ENCODE measurements at regions not wholly inside any gene's neighbourhood (a gene's known extent, or its start where the extent isn't known, plus 50 kb on each side); places are given as distances from the start of the nearest gene placed in this dataset.
"Not testable (repeated sequence)": the region's sequence is repeated elsewhere in the genome, so short reads cannot be mapped to it uniquely, and the experiment has no call there.

DNA sequence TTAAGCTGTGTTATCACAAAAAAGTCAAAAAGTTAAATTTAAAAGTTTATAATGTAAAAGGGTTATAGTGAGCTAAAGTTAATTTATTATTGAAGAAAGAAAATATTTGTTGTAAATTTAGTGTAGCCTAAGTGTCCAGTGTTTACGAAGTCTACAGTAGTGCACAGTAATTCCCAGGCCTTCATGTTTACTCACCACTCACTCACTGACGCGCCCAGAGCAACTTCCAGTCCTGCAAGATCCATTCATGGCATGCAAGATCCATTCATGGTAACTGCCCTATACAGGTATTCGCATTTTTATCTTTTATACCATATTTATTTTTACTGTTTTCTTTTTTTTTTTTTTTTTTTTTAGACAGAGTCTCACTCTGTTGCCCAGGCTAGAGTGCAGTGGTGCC lies 69.5 kb downstream of the TPRA1 start:
- no peak for DNase-seq

DNA sequence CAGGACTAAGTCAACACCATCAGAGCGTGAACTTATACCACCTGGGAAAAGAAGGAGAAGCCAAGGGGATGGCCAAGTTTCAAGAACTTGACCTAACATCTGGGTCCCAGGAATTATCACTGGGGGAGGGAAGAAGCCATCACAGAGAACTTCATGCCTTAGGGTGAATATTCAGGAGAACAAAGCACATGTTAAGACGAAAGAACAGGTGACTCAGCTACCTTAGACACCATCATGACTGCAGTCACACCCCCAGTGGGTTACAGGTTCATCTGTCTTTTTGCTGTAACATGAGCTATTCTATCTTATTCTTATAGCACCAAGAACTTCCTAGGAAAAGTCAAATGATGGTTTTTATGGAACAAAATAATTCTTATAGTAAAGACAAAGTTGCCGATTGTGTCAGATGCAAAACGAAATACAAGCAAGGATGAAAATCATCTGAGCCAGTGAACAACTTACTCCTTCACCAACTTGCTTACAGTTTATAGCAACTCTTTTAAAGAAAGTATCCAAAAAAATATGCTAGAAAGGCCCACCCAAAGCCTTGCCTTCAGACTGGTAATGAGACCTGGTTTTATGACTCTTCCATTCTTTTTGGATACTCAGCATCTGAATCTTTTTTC lies 72.0 kb downstream of the TPRA1 start:
- no peak for DNase-seq

DNA sequence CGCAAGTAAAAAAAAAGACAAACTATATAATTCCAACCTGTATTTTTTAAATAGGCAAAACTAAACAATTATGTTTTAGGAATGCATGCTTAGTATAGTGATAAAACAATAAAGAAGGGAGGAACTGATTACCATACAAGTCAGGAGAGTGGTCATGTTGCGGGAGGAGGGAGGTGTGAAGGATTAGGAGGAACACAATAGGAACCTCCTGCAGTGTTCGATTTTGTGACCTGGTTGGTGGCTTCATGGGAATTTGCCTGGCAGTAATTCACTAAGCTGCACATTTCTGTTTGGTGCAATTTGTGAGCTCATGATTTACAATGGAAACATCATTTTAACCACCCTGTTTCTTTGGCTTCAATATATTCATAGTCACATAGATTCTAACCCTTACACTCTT lies 78.3 kb downstream of the TPRA1 start:
- no peak for DNase-seq

DNA sequence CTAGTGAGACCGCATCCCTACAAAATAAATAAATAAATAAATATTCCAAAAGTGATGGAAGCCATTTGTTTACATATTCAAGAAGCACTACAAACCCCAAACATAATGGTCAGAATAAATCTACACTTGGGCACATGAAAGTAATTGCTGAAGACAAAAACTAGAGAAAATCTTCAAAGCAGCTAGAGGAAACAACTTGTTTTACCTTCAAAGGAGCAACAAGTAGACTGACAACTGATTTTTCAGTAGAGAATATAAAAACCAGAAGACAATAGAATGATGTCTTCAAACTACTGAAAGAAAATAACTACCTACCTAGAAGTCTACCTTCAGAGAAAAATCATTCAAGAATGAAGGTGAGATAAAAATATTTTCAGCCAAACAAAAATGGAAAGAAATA lies 89.4 kb downstream of the TPRA1 start:
- no peak for DNase-seq

DNA sequence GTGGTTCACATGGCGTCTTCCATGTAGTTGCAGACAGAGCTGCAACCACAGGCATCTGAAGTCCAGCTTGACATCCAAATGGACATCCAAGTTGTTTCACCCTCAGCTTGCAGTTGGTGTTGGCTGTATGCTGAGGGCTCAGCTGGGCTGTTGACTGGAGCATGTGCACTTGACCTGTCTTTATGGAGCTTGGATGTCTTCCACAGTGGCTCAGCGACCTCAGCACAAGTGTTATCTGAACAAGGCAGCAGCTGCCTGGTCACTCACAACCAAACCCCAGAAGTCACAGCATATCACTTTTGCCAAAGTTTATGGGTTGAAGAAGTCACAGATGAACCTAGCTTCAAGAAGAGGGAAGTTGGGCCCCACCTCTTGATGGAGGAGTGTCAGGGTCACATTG lies 92.9 kb downstream of the TPRA1 start:
- no peak for DNase-seq

DNA sequence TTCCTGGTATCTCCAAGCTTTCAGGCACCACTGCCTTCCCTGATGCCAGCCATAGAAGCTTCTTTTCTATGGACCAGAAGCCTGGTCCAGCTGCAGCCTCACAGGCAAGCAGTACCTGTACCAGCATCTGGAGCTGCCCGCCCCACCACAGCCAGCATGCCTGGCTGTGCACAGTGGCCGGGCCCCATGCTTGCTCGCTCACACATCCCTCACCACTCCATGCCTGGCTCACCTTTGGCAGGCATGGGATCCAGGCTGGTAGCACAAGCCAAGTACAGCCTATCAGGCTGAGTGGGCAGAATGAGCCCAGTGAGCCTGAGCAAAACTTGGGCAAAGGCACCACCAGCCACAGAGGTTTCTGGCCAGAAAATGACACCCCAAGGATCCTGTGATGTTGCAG lies 93.4 kb downstream of the TPRA1 start:
- no peak for DNase-seq

DNA sequence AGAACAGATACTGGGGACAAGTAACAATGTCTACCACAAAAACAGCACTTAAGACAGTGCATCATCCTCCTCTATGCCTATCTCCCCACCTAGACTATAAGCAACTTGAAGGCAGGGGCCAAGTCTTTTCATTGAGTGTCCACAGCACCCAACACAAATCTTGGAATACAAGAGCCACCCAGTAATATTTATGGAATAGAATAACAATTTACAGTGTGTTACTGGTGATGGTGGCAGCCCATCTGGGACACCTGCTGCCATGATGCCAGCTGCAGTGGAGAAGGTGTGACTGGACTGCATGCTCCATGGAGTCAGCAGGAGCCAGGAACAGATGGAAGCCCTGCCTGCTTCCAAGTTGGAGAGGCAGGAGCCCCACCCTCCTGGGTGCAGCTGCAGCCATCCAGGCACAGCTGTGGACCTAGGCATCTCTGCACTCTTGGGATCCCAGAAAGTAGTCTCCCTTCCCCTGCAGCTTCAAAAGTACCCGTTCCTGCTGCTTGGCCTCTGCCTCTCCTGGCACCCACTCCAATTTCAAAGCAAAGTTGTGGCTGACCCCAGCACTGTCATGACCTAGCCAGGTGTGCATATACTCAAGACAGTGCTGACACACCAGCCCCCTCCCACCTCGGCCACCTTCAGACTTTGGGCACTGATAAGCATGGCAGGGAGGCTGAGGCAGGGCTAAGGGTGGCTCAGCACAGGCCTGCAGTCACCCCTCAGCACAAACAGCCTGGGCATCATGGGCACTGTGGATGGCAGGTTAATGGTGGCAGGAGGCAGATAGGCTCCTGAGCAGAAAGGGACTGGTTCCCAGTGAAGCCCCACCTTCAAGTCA lies 94.5 kb downstream of the TPRA1 start:
- DNase-seq: no peak

DNA sequence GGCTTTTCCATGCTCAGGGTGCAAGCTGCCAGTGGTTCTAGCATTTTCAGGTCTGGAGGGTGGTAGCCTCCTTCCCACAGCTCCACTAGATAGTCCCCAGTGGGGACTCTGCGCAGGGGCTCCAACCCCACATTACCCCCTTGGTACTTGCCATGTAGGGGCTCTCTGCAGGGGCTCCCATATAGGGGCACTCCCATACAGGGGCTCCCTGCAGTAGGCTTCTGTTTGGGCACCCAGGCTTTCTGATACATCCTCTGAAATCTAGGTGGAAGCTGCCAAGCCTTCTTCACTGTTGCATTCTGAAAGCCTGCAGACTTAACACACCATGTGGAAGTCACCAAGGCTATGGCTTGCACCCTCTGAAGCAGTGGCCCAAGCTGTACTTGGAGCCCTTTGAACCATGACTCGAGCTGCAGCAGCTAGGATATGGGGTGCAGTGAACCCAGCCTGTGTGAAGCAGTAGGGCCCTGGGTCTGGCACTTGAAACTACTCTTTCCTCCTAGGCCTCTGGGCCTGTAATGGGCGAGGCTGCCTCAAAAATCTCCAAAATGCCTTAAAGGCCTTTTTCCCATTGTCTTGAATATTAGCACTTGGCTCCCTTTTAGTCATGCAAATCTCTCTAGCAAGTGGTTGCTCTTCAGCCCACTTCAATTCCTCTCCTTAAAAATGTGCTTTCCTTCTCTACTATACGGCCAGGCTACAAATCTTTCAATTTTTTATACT lies 96.4 kb downstream of the TPRA1 start:
- DNase-seq: no peak

DNA sequence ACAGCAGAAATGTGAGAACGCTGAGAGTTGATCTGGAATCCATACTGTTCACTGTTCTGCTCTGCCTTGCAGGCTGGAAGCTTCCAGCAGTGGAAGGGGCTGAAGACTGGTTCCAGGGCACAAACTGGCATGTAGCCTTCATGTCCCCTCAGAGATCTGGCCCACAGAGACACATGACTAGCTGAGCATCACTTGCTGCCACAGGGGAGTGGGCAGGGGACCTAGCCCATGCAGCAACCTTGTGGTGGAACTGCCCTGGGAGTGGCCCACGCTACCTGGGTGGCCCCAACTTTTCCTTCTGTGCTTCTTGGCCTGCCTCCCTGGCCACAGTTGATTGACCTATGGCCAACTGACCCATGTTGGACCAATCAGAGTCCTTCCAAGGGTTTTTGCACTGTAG lies 98.1 kb downstream of the TPRA1 start:
- no peak for DNase-seq

DNA sequence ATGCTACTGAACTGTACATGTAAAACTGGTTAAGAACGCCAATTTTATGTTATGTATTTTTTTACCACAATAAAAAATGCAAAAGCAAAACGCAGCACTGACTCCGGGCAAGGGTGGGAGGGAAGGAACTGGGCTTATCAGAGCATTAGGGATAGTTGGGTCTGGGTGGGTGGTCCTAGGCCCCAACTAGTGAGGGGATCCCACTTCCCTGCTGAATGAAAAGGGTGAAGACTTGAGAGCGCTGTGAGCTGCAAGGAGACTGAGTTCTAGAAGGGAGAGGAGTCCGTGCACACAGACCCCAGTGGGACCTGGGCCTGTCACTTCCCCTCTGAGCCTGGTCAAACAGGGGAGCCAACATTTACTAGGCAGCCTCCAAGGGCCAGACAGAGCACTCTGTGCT lies 98.6 kb downstream of the TPRA1 start:
- no peak for DNase-seq

DNA sequence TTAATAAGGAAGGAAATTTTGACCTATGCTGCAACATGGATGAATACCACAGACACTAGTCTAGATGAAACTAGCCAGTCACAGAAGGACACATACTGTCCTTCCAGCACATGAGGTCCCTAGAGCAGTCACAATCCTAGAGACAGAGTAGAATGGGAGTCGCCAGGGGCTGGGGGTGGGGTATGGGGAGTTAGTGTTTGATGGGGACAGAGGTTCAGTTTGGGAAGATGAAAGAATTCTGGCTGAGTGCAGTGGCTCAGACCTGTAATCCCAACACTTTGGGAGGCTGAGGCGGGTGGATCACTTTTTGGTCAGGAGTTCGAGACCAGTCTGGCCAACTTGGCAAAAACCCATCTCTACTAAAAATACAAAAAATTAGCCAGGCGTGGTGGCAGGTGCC lies 99.2 kb downstream of the TPRA1 start:
- DNase-seq: no peak

DNA sequence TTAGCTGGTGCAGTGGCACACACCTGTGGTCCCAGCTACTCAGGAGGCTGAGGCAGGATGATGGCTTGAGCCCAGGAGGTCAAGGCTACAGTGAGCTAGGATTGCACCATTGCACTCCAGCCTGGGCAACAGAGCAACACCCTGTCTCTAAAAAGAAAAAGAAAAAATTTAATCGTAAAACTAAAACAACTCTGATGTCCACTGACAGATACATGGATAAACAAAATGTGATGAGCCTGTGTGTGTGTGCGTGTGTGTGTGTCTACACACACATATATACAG lies 99.6 kb downstream of the TPRA1 start:
- not testable (repeated sequence) for DNase-seq

DNA sequence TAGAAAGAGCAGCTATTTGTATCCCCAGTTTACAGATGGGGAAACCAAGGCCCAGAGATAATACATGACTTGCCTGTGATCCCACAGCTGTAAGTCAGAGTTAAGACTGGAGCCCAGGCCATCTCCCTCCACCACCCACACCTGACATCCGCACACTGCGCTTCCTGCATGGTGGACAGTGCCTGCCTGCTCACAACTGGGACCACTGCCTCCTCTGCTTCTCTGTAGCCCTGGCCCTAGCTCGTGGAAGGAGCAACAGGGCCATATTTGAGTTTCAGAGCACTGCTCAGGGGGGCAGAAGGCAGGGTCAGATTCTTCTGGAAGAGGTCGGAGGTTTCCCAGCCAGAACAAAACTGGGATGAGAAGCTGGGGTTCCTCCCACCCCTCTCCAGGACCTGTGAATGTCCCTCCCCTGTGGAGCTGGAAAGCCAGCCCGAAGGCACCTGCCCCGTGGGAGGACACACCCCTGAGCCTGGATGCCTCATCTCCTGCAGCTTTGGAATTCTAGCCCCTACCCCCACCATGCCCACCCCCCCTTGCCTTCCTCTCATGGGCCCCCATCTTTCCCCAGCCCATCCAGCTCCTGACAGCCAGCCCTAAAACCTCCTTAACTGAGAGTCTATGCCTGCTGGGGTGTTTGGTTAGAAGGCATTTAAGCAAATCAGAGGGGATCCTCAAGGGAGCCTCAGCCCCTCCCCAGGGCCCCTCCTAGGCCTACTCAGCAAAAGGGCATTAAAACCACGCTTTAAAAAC lies 100.1 kb downstream of the TPRA1 start:
- DNase-seq: no peak

DNA sequence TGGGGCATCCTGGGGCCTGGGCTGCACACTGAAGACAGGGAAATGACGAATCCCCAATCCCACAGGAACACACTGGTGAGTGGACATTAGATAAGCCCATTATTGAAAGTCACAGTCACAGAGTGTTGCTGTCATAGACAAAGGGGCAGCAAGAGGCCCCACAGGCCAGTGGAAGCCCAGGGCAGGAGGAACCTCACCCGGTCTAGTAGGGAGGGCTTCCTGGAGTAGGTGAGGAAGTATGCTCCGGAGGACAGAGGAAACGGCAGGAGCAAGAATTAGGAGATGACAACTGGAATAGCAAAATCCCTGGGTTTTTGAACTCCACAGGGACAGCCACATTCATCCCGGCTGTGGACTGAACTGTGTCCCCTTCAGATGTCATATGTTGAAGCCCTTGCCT lies 101.2 kb downstream of the TPRA1 start:
- no peak for DNase-seq

DNA sequence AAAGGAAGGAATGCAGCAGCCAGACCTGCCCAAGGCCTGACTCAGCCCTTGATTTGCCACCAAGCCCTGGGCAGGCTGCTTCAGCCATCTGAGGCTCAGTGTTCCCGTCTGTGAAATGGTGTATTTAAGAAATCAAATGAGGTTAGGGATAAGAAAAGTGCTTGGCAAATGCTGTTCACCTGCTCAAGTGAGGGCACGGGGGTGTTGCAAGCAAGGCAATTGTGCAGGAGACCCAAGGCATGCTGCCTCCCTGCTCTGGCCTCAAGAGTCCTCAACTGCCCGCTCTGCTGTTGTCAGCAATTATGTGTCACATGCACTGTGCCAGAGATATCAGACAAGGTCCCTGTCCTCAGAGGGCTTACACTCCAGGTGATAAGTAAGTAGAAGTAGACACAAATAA lies 101.8 kb downstream of the TPRA1 start:
- no peak for DNase-seq

DNA sequence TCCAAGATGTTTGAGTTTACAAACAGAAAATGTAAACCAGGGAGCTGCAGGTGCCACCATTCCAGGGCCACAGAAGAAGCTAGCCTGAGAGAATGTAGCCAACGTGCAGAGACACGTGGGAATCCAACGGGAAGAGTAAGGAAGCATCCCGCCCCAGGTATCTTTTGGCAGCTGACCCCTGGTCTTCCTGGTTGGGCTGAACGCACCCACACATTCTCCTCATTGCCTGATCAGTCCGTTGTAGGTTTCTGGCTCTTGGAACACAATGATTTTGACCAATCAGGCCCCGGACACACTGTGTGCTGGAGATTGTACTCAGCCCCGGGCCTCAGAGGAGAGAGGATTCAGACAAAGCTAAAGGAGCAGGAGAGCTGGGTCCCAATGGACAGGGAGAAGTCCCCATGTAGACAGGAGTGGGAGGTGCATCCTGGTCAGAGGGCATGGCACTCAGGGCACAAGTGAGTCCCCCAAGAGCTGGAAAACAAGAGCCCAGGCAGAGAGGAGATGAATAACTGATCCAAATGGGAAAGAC lies 102.3 kb downstream of the TPRA1 start:
- no peak for DNase-seq

DNA sequence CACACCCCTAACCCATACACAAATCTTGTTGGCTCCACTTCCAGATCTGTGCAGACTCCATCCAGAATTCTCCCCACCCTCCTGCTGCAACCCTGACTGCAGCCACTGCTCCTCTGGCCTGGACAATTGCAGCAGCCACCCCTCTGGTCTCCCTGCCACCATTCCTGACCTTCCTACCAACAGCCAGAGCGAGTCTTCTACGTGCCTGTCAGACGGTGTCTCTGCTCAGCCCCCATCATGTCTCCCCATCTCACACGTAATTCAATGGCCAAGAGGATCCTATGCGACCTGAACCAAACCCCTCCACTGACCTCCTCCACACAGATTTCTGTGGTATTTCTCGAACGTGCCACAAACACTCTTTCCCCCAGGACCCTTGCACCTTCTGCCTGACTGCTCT lies 103.3 kb downstream of the TPRA1 start:
- DNase-seq: no peak

DNA sequence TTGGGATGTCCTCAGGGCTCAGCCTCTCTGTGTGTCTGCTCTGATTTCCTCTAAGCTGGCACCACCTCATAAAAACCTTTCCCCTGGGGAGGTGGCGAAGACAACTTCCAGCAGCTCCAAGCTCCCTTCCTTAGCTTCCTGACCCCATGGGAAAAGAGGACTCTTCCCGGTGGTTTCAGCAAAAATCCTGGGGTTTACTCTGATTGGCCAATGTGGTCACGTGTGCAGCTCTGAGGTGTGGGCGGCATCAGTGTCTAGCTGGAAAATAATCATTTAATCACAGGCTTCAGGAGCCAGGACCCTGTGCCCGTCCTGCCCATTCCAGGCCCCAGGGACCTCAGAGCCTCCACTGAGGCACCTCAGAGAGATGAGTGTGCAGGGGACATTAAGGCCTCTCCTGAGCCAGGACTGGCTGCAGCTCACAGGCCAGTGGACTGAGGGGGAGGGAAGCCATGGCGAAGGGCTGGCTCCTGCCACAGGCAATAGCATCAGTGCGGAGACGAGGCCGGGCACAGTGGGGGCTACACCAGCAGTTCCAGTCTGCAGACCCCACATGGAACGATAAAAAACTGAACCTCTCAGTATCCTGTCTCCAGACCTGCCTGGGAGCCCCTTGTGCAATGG lies 104.1 kb downstream of the TPRA1 start:
- no peak for DNase-seq

DNA sequence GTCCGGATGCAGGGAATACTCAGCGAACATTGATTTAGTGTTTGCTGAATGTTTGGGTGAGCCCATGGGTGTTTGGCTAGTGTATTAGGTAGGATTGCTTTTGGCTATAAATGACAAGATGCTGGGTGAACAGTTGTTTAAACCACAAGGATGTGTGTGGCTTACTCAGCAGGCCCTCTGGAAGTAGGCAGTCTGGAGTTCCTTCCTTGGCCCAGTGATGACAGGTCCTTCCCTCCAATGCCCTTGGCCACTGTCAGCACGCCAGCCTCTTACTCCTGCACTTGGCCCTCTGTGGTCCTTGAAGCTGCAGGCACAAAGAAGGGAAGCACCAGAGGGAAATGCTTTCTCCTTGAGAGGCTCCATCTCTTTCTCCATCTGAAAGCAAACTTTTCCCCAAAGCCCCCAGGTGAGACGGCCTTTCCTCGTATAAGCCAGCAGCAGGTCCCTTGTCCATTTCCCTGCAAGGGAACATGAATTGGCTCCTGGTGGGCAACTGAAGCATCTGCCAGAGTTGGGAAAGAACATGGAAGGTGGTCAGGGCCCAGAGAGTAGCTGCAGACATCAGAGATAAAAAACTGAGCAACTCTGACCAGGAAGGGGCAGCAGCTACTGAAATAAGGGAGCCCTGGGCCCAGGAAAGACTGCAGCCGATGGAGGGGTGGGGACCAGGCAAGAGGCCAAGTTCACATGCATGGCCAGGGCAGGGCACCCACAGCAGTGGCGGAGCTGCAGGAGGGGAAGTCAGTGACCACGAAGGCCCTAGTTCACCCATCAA lies 105.0 kb downstream of the TPRA1 start:
- DNase-seq: no peak

DNA sequence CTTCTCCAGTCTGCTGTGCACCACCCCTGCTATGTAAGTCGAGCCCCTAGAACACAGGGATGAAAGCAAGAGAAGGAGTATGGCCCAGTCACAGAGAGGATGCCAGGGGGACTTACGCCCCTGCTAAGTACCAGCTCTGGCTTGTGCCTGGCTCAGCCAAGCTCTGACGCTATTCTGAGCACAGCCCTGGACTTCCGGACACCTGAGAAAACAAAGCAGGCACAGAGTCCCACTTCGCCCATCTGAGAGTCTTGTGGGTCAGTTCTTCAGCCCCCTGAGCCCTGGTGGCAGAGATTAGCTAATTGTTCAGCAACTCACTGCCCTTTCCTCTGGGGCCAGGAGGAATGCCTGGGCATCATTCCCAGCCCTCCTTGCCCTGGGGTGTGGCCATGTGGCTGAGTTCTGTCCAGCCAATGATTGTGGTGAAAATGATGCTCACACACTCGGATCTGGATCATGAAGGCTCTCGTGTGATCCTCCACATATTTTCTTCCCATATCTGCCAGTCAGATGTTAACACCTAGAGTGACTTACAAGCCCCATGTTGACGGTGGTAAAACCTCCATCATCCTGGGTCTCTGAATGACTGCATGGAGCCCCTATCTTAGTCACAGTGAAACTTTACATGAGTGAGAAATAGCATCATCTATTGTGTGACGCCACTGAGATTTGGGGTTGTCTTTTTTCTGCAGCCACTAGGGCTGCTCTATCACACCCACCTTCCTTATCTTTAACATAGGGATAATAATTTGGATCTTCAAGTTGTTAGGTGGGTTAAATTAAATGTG lies 105.7 kb downstream of the TPRA1 start:
- DNase-seq: no peak

DNA sequence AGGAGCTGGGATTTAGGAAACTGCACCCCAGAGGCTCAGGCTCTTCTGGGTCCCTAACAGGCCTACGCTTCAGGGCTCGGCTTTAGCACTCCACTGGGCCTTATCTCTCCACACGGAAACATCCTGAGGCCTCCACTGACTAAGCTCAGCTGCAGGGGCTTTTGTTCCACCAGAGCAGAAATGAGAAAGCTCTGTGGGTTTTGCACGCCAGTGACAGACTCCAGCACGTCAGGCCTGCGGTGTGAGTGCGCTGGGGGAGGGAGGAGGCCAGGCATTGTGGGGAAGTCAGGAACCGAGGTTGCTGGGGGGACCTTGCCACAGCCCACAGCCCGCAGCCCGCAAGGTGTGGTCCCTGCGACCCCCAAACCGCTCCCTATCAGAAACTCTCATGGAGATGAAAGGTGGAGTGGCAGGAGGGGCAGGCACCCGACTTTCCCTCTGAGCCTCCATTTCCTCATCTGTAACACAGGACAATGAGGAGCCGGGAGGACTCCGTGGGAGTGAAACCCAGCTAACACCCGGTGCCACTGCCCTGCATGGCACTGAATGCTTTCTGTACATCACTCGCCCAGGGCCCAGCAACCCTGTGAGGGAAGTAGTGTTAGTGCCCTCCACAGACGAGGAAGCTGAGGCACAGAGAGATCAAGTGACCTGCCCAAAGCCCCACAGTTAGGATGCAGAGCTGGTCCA lies 106.5 kb downstream of the TPRA1 start:
- no peak for DNase-seq

All from NCI-H1105 (cell line).